ENCODE measurements at regions not wholly inside any gene's neighbourhood (a gene's known extent, or its start where the extent isn't known, plus 50 kb on each side); places are given as distances from the start of the nearest gene placed in this dataset.
"Not testable (repeated sequence)": the region's sequence is repeated elsewhere in the genome, so short reads cannot be mapped to it uniquely, and the experiment has no call there.

GRCh38 chr18:34495506-34495905 is 214.6 kb upstream of the DTNA start:
- no peaks in the 10 kb centered on the region for H3K36me3 ChIP-seq
- no peaks in the 10 kb centered on the region for H3K9me3 ChIP-seq
- H3K4me3 ChIP-seq, result no peak overlapping the region
- DNase-seq, result no peak
- H3K27me3 ChIP-seq, result peaks cover 16% of the 10 kb centered on the region

GRCh38 chr18:34501553-34501952 is 208.5 kb upstream of the DTNA start:
- no peak for DNase-seq
- no peaks in the 10 kb centered on the region for H3K9me3 ChIP-seq
- H3K4me3 ChIP-seq, result no peak overlapping the region
- no peaks in the 10 kb centered on the region; the same call in 1 of the 2 replicates for H3K27me3 ChIP-seq
- H3K36me3 ChIP-seq, result no peaks in the 10 kb centered on the region

GRCh38 chr18:34506198-34506597 is 203.9 kb upstream of the DTNA start:
- Histone ChIP-seq H3K36me3 (no peaks in the 10 kb centered on the region), H3K9me3 (no peaks in the 10 kb centered on the region), H3K4me3 (no peak overlapping the region), H3K27me3 (no peaks in the 10 kb centered on the region)
- no peak for DNase-seq

GRCh38 chr18:34509163-34509562 is 200.9 kb upstream of the DTNA start:
- Histone ChIP-seq H3K27me3 (no peaks in the 10 kb centered on the region), H3K4me3 (no peak overlapping the region), H3K9me3 (no peaks in the 10 kb centered on the region), H3K36me3 (no peaks in the 10 kb centered on the region)
- no peak for DNase-seq

GRCh38 chr18:34509879-34510586 is 200.1 kb upstream of the DTNA start:
- no peak overlapping the region for H3K4me3 ChIP-seq
- no peaks in the 10 kb centered on the region for H3K36me3 ChIP-seq
- H3K9me3 ChIP-seq, result no peaks in the 10 kb centered on the region
- DNase-seq, result no peak
- no peaks in the 10 kb centered on the region for H3K27me3 ChIP-seq

GRCh38 chr18:34510926-34511325 is 199.2 kb upstream of the DTNA start:
- H3K36me3 ChIP-seq, result no peaks in the 10 kb centered on the region
- no peak for DNase-seq
- H3K4me3 ChIP-seq, result no peak overlapping the region
- no peaks in the 10 kb centered on the region for H3K9me3 ChIP-seq
- no peaks in the 10 kb centered on the region for H3K27me3 ChIP-seq

- Histone ChIP-seq H3K27me3 (no peaks in the 10 kb centered on the region), H3K36me3 (no peaks in the 10 kb centered on the region), H3K4me3 (no peak overlapping the region), H3K9me3 (no peaks in the 10 kb centered on the region)
- no peak for DNase-seq
Measured at GRCh38 chr18:34511435-34511834, 198.7 kb upstream of the DTNA start.

GRCh38 chr18:34511879-34512278 is 198.2 kb upstream of the DTNA start:
- Histone ChIP-seq H3K9me3 (no peaks in the 10 kb centered on the region), H3K36me3 (no peaks in the 10 kb centered on the region), H3K27me3 (no peaks in the 10 kb centered on the region), H3K4me3 (no peak overlapping the region)
- DNase-seq, result no peak

- H3K27me3 ChIP-seq, result no peaks in the 10 kb centered on the region
- no peak overlapping the region for H3K4me3 ChIP-seq
- DNase-seq, result no peak
- no peaks in the 10 kb centered on the region for H3K36me3 ChIP-seq
- H3K9me3 ChIP-seq, result no peaks in the 10 kb centered on the region
Measured at GRCh38 chr18:34514238-34514637, 195.9 kb upstream of the DTNA start.

- DNase-seq, result no peak
- H3K9me3 ChIP-seq, result no peaks in the 10 kb centered on the region
- H3K36me3 ChIP-seq, result no peaks in the 10 kb centered on the region
- H3K27me3 ChIP-seq, result no peaks in the 10 kb centered on the region
- H3K4me3 ChIP-seq, result no peak overlapping the region
Measured at GRCh38 chr18:34514957-34515356, 195.1 kb upstream of the DTNA start.

- not testable (repeated sequence) for H3K27me3 ChIP-seq, H3K36me3 ChIP-seq, H3K4me3 ChIP-seq, DNase-seq, H3K9me3 ChIP-seq
Measured at GRCh38 chr18:34516355-34516754, 193.7 kb upstream of the DTNA start.

GRCh38 chr18:34516996-34517395 is 193.1 kb upstream of the DTNA start:
- not testable (repeated sequence) for H3K9me3 ChIP-seq, H3K36me3 ChIP-seq, H3K27me3 ChIP-seq, DNase-seq, H3K4me3 ChIP-seq

- no peak for DNase-seq
- Histone ChIP-seq H3K4me3 (no peak overlapping the region), H3K36me3 (no peaks in the 10 kb centered on the region), H3K27me3 (no peaks in the 10 kb centered on the region; the same call in 1 of the 2 replicates), H3K9me3 (no peaks in the 10 kb centered on the region)
Measured at GRCh38 chr18:34521040-34521439, 189.1 kb upstream of the DTNA start.

- no peak overlapping the region for H3K4me3 ChIP-seq
- no peak for DNase-seq
- no peaks in the 10 kb centered on the region; the same call in 1 of the 2 replicates for H3K27me3 ChIP-seq
- H3K9me3 ChIP-seq, result no peaks in the 10 kb centered on the region
- H3K36me3 ChIP-seq, result no peaks in the 10 kb centered on the region
Measured at GRCh38 chr18:34522603-34523002, 187.5 kb upstream of the DTNA start.

GRCh38 chr18:34525244-34525643 is 184.9 kb upstream of the DTNA start:
- Histone ChIP-seq H3K27me3 (no peaks in the 10 kb centered on the region; the same call in 1 of the 2 replicates), H3K4me3 (no peak overlapping the region), H3K9me3 (no peaks in the 10 kb centered on the region), H3K36me3 (no peaks in the 10 kb centered on the region)
- DNase-seq, result no peak

- no peak for DNase-seq
- Histone ChIP-seq H3K9me3 (no peaks in the 10 kb centered on the region), H3K4me3 (no peak overlapping the region), H3K36me3 (no peaks in the 10 kb centered on the region), H3K27me3 (no peaks in the 10 kb centered on the region; the same call in 1 of the 2 replicates)
Measured at GRCh38 chr18:34528177-34528576, 181.9 kb upstream of the DTNA start.

GRCh38 chr18:34529358-34530335 is 180.5 kb upstream of the DTNA start:
- Histone ChIP-seq H3K9me3 (no peaks in the 10 kb centered on the region), H3K4me3 (no peak overlapping the region), H3K36me3 (no peaks in the 10 kb centered on the region), H3K27me3 (no peaks in the 10 kb centered on the region; the same call in 1 of the 2 replicates)
- DNase-seq, result no peak
